ENCODE measurements at regions not wholly inside any gene's neighbourhood (a gene's known extent, or its start where the extent isn't known, plus 50 kb on each side); places are given as distances from the start of the nearest gene placed in this dataset.

DNA sequence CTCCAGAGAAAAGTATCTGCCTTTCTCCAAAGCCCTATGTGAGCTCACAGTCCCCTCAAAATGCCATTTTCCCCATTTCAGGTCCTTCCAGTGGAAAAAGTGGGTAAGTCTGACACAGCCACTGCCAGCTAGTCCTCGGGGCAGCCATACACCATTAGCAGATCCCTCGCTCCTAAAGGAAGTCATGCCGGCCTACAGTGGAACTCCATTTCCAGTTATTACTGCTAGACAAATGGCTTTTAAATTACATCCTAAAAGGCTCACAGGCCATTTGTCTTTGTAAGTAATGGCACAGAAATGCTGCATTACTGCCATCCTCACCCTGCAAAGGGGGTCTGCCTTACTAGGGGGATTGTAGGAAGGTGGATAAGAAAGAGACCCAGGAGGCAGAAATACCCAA is 259.4 kb upstream of the SIX2 start:
- no peak for TF ChIP-seq POLR2A (IDR thresholded peaks at IDR 0.05)
- TF ChIP-seq, protein P1, sequence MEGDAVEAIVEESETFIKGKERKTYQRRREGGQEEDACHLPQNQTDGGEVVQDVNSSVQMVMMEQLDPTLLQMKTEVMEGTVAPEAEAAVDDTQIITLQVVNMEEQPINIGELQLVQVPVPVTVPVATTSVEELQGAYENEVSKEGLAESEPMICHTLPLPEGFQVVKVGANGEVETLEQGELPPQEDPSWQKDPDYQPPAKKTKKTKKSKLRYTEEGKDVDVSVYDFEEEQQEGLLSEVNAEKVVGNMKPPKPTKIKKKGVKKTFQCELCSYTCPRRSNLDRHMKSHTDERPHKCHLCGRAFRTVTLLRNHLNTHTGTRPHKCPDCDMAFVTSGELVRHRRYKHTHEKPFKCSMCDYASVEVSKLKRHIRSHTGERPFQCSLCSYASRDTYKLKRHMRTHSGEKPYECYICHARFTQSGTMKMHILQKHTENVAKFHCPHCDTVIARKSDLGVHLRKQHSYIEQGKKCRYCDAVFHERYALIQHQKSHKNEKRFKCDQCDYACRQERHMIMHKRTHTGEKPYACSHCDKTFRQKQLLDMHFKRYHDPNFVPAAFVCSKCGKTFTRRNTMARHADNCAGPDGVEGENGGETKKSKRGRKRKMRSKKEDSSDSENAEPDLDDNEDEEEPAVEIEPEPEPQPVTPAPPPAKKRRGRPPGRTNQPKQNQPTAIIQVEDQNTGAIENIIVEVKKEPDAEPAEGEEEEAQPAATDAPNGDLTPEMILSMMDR (IDR thresholded peaks at IDR 0.05), result no peak

All from ovary (tissue), 3 donors.